ENCODE measurements at regions not wholly inside any gene's neighbourhood (a gene's known extent, or its start where the extent isn't known, plus 50 kb on each side); places are given as distances from the start of the nearest gene placed in this dataset.
"Not testable (repeated sequence)": the region's sequence is repeated elsewhere in the genome, so short reads cannot be mapped to it uniquely, and the experiment has no call there.

GRCh38 chr7:106583706-106584690 lies 77.0 kb downstream of the CCDC71L start:
- DNase-seq, result no peak

GRCh38 chr7:106583100-106583499 lies 77.9 kb downstream of the CCDC71L start:
- DNase-seq, result no peak

GRCh38 chr7:106582365-106582764 lies 78.6 kb downstream of the CCDC71L start:
- no peak for DNase-seq

DNA sequence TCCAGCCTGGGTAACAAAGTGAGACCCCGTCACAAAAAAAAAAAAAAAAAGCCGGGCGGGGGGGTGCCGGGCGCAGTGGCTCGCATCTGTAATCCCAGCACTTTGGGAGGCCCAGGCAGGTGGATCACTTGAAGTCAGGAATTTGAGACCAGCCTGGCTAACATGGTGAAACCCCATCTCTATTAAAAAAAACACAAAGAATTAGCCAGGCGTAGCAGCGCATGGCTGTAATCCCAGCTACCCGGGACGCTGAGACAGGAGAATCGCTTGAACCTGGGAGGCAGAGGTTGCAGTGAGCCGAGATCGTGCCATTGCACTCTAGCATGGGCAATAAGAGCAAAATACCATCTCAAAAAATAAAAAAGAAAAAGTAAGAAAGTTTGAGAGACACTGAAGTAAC lies 81.9 kb downstream of the CCDC71L start:
- DNase-seq, result not testable (repeated sequence)

GRCh38 chr7:106575138-106575823 lies 85.7 kb downstream of the CCDC71L start:
- DNase-seq, result no peak

DNA sequence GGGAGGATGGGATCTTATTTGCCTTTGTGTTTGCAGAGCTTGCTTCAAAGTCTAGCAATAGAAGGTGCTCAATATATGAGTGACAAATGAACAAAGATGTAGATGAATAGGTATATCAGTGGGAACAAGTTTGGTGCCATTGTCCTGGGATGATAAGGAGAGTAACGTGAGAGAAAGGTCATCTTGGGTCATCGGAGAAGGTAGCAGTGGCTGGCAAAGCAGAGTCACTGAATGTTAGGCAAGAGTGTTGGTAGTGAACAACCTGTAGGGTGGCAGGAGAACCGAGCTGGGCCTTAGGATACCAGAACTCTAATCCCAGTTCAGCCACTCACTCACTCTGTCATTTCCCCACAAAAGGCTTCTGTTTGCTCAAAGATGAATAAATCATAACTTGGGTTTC lies 87.2 kb downstream of the CCDC71L start:
- DNase-seq, result no peak

GRCh38 chr7:106573125-106573663 lies 87.8 kb downstream of the CCDC71L start:
- no peak for DNase-seq

DNA sequence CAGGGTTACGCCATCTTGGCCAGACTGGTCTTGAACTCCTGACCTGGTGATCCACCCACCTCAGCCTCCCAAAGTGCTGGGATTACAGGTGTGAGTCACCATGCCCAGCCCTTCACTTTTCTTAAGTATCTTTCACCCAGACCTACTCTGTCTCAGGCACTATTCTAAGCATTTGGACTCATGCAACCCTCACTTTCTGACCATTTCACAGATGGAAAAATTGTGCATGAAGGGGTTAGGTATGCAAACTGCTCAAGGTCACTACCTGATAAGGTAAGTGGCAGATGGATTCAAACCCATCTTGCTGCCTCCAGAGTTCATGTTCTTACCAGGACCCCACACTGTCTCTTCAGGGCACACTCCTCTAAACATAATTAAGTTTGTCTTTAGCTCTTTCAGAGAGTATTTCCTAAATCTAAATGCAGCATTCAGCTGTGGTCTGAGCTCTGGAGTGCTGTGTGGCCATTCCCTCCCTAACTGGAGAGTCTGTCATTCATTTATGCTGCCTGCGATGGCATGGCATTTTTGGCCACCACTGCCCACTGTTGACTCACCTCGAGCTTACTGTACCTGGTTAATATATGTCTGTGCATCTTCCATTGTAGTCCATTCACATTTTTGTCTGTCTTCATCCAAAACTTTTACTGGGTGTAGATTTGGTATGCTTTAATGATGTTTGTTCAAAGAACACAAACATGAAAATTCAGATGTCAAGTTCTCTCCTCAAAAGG lies 88.4 kb downstream of the CCDC71L start:
- no peak for DNase-seq

DNA sequence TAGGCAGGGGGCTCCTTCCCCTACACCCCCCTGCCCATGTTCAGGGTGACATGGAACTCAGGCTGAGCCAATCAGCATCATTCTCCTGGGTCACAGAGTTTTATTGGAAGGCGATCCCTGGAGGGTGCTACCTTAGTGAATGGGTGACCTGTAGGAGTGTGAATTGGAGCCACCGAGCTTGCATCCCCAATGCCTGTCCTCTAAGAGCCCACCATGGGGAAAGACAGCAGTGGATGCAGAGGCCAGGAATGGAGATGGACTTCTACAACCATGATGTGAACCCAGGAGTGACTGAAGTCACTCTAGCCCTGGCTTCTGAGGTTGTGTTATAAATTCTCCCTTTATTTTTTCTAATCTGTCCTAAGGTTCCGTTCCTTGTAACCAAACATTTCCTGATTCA lies 89.4 kb downstream of the CCDC71L start:
- DNase-seq, result no peak

DNA sequence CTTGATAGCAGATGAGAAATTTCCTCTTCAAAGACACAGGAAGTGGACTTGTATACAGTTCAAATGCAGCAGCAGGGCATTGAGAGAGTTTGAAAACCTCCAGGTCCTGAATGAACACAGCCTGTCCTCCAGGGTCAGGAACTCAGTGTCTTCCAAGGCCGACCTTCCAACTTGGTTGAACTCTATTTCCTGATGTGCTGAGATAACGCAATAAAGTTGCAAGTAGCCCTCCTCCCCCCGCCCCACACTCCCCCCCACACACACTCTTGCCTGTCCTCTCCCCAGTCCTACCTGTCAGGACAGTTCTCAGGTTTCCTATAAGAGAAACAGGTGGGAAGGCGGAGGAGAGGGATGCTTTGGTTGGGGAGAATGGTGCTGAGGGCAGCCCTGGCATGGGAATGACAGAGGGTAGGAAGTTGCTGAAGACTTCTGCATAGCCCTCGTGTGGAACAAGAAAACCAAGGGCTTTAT lies 90.0 kb downstream of the CCDC71L start:
- DNase-seq, result no peak

DNA sequence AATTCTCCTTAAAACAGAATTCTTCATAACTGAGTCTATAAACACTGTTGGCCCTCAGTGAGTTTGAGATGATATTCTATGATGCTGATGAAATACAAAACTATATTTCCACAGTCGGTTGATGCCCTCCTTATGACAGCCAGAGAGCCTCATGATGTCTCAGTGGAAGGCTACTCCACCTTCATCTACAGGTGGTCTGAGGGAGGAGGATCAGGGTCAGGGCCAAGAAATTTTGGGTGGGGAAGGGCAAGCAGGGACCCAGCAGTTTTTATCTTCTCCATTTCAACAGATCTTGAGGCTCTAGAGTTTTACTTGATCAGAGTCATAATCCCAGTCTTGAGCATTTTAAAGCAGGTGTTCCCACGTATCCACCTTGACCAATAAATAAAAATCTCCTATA lies 90.8 kb downstream of the CCDC71L start:
- no peak for DNase-seq

DNA sequence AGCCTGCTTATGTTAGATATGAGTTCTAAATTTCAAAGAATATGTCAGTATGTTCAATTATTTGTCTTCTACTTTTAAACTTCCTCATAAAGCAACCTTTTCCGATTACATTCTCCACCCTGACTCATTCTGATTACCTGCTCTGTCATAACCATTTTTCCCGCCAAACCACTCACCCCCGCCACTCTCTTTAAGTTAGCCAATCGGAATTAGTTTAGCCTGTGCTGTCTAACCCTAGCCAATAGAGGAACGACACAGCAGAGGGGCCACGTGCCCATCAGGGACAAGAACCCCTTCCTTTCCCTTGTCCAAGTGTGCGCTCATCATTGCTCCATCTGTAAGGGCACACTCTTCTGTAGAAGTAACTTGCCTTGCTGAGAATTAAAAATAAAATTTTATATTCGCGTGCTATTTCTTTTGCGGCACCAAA lies 91.4 kb downstream of the CCDC71L start:
- DNase-seq, result no peak

DNA sequence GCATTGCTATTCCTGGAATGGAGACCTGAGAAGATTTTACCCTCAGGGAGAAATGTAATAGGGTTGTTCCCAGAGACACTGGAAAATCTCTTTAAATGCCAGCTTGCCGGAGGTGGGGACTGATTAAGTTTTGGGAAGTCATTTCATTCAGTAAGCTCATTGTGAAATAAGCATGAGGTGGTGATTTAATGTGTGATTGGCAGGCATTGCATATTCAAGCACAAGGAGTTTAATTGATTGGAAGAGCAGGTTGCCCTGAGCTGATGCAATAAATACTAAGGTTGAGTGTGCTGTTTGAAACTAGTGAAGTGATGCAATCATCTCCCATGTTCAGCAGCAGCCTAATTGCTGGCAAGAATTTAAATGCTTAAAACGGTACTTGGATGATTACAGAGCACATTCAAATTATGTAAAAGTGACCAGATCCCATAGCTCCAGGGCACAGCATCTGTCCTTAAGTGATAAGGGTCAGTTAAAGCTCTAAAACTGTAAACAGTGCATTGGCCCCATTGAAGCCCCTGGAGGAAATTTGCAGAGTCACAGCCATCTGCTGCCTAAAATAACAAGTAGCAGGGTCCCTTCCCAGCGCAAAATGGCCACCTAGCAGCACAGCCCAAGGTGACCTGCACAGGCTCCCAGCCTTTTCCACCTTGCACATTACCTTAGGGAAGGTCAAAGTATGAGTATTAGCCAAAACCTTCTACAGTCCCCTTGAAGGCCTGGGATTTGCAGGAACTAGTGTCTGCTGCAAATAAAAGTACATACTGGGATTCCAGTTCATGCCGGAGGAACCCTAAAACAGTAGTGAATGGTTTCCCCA lies 92.1 kb downstream of the CCDC71L start:
- peak in 1 of 2 donors; percentile 4 for DNase-seq

GRCh38 chr7:106568002-106568679 lies 92.8 kb downstream of the CCDC71L start:
- DNase-seq, result no peak

GRCh38 chr7:106567204-106568001 lies 93.6 kb downstream of the CCDC71L start:
- not testable (repeated sequence) for DNase-seq

DNA sequence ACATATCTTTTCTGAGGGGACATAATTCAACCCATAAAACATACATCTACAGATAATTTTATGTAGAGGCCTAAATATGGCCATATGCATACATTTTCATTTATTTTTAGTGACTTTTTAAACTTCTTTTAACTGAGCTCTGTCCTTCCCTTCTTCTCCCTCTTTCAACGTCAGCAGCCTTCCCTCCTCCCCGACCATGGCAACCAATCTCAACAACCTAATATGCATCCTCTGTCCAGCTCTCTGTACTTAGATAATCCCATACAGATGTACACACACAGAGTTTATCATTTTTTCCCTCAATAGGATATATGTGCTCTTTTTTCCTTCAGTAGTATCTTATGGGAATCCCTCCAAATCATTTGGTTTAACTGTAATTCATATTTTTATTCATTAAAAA lies 94.3 kb downstream of the CCDC71L start:
- DNase-seq, result no peak

DNA sequence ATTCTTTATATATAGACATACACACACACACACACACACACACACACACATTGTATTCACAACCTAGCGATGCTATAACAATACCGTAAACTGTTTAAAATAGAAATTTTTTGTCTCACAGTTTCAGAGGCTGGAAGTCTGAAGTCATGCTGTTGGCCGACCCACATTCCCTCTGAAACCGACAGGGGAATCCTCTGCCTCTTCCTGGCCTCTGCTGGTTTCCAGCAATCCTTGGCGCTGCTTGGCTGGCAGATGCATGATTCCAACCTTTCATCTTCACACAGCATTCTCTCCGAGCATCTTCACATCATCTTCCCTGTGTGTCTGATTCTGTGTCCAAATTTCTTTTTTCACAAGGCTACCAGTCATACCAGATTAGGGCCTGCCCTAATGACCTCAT lies 94.8 kb downstream of the CCDC71L start:
- DNase-seq, result no peak

GRCh38 chr7:106565428-106565827 lies 95.5 kb downstream of the CCDC71L start:
- DNase-seq, result no peak

GRCh38 chr7:106563466-106564150 lies 97.3 kb downstream of the CCDC71L start:
- DNase-seq, result no peak
